Stimulated activated naive B cell treated with anti-CD40 and anti-IgM and Interleukin-4, amounts not matched to agents 10 μg/mL and 1 μg/mL and 100 μg/mL, for 72 hours (primary cell): ENCODE measurements at regions not wholly inside any gene's neighbourhood (a gene's known extent, or its start where the extent isn't known, plus 50 kb on each side); places are given as distances from the start of the nearest gene placed in this dataset.

Experiments used
- ATAC-seq, 2 donors: fragments of 150-1000 bp; cut with Tn5 transposase; replicated peaks; 2 replicates each; pipeline ENCODE4 v1.10.0; 2021; ENCODE audit warnings: moderate library complexity in 1 of 2
- DNase-seq: peaks from one replicate; pipeline ENCODE4 v3.0.0; 2021
- H3K27ac Mint-ChIP-seq: one replicate; pipeline ENCODE4 v1.8.0; 2022; ENCODE audit warnings: mild to moderate bottlenecking, mixed read lengths
- H3K27me3 Mint-ChIP-seq, 2 donors: one replicate each; pipeline ENCODE4 v1.8.0; 2022; ENCODE audit warnings: mixed read lengths in 2 of 2
- H3K36me3 Mint-ChIP-seq, 2 donors: one replicate each; pipeline ENCODE4 v1.8.0; 2022; ENCODE audit warnings: mixed read lengths in 2 of 2, mild to moderate bottlenecking in 1 of 2
- H3K4me1 Mint-ChIP-seq, 2 donors: one replicate each; pipeline ENCODE4 v1.8.0; 2022; ENCODE audit warnings: mixed read lengths in 2 of 2, mild to moderate bottlenecking in 1 of 2
- H3K4me3 Mint-ChIP-seq, 2 donors: one replicate each; pipeline ENCODE4 v1.8.0; 2022; ENCODE audit warnings: mild to moderate bottlenecking in 2 of 2, mixed read lengths in 2 of 2, moderate library complexity in 1 of 2
- H3K9me3 Mint-ChIP-seq, 2 donors: one replicate each; pipeline ENCODE4 v1.8.0; 2022; ENCODE audit warnings: mixed read lengths in 2 of 2, mild to moderate bottlenecking in 1 of 2

- no peak overlapping the region for H3K4me3 Mint-ChIP-seq
- H3K27me3 Mint-ChIP-seq = no peaks in the 10 kb centered on the region
- DNase-seq (no peak), ATAC-seq (no peak)
- no peaks in the 10 kb centered on the region for H3K36me3 Mint-ChIP-seq
- no peaks in the 10 kb centered on the region for H3K4me1 Mint-ChIP-seq
- H3K27ac Mint-ChIP-seq = no peak overlapping the region
- peaks cover 3 to 5% of the 10 kb centered on the region in 2 donors for H3K9me3 Mint-ChIP-seq
Observed at GRCh38 chr4:137069473-137069872, 462.8 kb downstream of the PCDH18 start.

GRCh38 chr4:137067735-137068134 is 464.6 kb downstream of the PCDH18 start:
- no peaks in the 10 kb centered on the region for H3K36me3 Mint-ChIP-seq
- DNase-seq = no peak
- H3K9me3 Mint-ChIP-seq = peaks cover 3 to 6% of the 10 kb centered on the region in 2 donors
- H3K27me3 Mint-ChIP-seq = no peaks in the 10 kb centered on the region
- no peaks in the 10 kb centered on the region for H3K4me1 Mint-ChIP-seq
- no peak overlapping the region for H3K4me3 Mint-ChIP-seq
- no peak for ATAC-seq
- no peak overlapping the region for H3K27ac Mint-ChIP-seq

DNA sequence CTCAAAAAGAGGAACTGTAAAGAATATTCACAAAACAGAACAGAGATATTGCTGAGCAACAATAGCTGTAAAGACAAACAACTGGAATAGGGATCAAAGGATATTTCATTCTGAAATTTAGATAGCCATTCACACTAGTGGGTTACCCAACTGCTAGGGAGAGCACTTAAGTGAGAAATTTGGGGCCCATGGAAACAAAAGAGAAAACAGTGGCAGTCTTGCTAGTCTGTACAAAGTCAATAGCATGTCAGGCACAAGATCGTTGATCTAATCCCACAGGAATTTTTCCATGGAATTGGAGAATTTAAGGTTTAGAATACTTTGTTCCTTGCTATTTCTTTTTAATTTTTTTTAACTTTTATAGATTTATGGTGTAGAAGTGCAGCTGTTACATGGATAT is 467.0 kb downstream of the PCDH18 start:
- ATAC-seq (no peak), DNase-seq (no peak)
- Mint-ChIP-seq H3K9me3 (peaks cover 0 to 8% of the 10 kb centered on the region in 2 donors), H3K36me3 (no peaks in the 10 kb centered on the region), H3K4me3 (no peak overlapping the region), H3K4me1 (no peaks in the 10 kb centered on the region), H3K27ac (no peak overlapping the region), H3K27me3 (no peaks in the 10 kb centered on the region)

- Mint-ChIP-seq H3K36me3 (no peaks in the 10 kb centered on the region), H3K4me3 (no peak overlapping the region), H3K9me3 (peaks cover 0 to 8% of the 10 kb centered on the region in 2 donors), H3K27me3 (no peaks in the 10 kb centered on the region), H3K27ac (no peak overlapping the region), H3K4me1 (no peaks in the 10 kb centered on the region)
- ATAC-seq = no peak
- no peak for DNase-seq
Observed at GRCh38 chr4:137063961-137064360, 468.3 kb downstream of the PCDH18 start.

- no peaks in the 10 kb centered on the region for H3K4me1 Mint-ChIP-seq
Observed at GRCh38 chr4:137043184-137043583, 489.1 kb downstream of the PCDH18 start.

GRCh38 chr4:137039370-137039769 is 492.9 kb downstream of the PCDH18 start:
- no peak overlapping the region for H3K4me3 Mint-ChIP-seq
- H3K9me3 Mint-ChIP-seq = no peaks in the 10 kb centered on the region
- H3K27ac Mint-ChIP-seq = no peak overlapping the region
- DNase-seq = no peak
- H3K36me3 Mint-ChIP-seq = no peaks in the 10 kb centered on the region
- H3K27me3 Mint-ChIP-seq = no peaks in the 10 kb centered on the region
- ATAC-seq = no peak
- no peaks in the 10 kb centered on the region for H3K4me1 Mint-ChIP-seq

More at GRCh38 chr4:137043184-137043583, 489.1 kb downstream of the PCDH18 start:
- no peak for ATAC-seq
- Mint-ChIP-seq H3K9me3 (peaks cover 0 to 1% of the 10 kb centered on the region in 2 donors), H3K27ac (no peak overlapping the region), H3K4me3 (no peak overlapping the region), H3K27me3 (no peaks in the 10 kb centered on the region), H3K36me3 (no peaks in the 10 kb centered on the region)
- no peak for DNase-seq

GRCh38 chr4:137032222-137032621 is 500.1 kb downstream of the PCDH18 start:
- Mint-ChIP-seq H3K9me3 (peaks cover 0 to 3% of the 10 kb centered on the region in 2 donors), H3K27me3 (no peaks in the 10 kb centered on the region), H3K4me3 (no peak overlapping the region), H3K36me3 (no peaks in the 10 kb centered on the region), H3K4me1 (no peaks in the 10 kb centered on the region), H3K27ac (no peak overlapping the region)
- ATAC-seq (peak in 1 of 2 donors; percentile 53), DNase-seq (no peak)

DNA sequence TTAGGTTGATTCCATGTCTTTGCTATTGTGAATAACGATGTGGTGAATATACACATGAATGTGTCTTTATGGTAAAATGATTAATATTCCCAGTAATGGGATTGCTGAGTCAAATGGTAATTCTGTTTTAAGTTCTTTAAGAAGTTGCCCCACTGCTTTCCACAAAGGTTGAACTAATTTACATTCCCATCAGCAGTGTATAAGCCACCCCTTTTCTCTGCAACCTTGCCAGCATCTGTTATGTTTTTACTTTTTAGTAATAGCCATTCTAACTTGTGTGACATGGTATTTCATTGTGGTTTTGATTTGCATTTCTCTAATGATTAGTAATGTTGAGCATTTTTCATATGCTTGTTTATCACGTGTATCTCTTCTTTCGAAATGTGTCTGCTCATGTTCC is 503.3 kb downstream of the PCDH18 start:
- H3K4me1 Mint-ChIP-seq = no peaks in the 10 kb centered on the region
- peaks cover 0 to 3% of the 10 kb centered on the region in 2 donors for H3K9me3 Mint-ChIP-seq
- H3K27me3 Mint-ChIP-seq = no peaks in the 10 kb centered on the region
- no peak overlapping the region for H3K27ac Mint-ChIP-seq
- H3K4me3 Mint-ChIP-seq = no peak overlapping the region
- no peak for DNase-seq
- ATAC-seq = no peak
- no peaks in the 10 kb centered on the region for H3K36me3 Mint-ChIP-seq

- Mint-ChIP-seq H3K9me3 (no peaks in the 10 kb centered on the region), H3K27ac (no peak overlapping the region), H3K27me3 (no peaks in the 10 kb centered on the region), H3K4me1 (no peaks in the 10 kb centered on the region), H3K4me3 (no peak overlapping the region), H3K36me3 (no peaks in the 10 kb centered on the region)
- no peak for ATAC-seq
- no peak for DNase-seq
Observed at GRCh38 chr4:137025484-137026059, 506.7 kb downstream of the PCDH18 start.

DNA sequence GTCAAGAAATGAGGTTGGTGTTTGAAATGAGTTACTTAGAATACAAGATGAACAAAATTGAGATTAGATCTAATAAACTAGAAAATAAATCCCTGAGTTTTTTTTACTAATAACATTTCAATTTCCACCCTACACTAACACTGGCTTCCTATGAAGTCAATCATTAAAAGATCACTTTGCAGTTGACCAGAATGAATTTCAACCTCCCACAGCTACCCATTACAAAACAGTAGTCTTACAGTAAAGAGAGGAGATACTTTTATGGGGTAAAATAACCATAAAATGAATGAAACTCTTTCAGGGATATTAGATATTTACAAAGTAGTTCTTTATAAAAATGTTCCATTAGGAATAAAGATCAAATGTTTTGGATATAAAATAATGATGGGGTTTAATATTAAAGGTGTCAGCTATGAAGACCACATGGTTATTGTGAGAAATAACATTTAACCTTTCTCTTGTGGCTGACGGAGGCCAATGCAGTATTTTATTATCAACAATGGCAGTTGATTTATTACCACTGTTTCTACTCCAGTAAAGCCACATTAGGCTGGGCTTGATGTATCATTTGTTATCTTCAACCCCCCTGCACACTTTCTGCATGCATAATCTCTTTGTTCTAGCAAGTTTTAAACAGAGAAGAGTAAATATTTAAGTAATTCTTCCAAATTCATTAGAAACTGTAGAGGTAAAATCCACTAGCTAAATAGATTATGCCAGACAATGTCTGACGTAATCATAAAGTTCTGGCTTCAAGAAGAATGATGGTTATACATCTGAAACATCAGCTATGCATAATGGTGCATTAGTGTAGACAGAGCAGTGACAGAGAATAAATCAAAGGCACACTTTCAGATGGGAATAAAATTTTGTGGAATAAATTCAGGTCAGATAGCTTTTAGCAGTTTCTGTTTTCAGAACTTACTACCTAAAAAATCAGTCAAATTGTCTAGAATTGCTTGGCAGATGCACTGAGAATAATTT is 516.6 kb downstream of the PCDH18 start:
- no peak for ATAC-seq
- no peaks in the 10 kb centered on the region for H3K4me1 Mint-ChIP-seq
- no peaks in the 10 kb centered on the region for H3K9me3 Mint-ChIP-seq
- no peaks in the 10 kb centered on the region for H3K27me3 Mint-ChIP-seq
- DNase-seq = no peak
- H3K27ac Mint-ChIP-seq = no peak overlapping the region
- no peaks in the 10 kb centered on the region for H3K36me3 Mint-ChIP-seq
- H3K4me3 Mint-ChIP-seq = no peak overlapping the region

DNA sequence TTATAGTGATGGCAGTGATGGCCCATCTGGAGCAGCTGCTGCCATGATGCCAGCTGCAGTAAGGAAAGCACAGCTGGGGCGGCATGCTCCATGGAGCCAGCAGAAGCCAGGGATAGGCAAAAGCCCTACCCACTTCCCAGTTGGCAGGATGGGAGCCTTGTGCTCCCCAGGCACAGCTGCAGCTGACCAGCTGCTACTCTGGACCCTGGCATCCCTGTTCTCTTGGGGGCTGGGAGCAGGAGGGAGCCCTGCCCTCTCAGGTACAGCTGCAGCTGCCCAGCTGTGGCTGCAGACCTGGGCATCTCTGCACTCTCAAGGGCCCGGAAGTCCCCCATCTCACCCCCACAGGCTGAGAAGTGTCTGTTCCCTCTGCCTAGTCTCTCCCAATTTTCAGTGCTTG is 531.9 kb downstream of the PCDH18 start:
- no peaks in the 10 kb centered on the region for H3K27me3 Mint-ChIP-seq
- peaks cover 3 to 5% of the 10 kb centered on the region in 2 donors for H3K9me3 Mint-ChIP-seq
- H3K4me3 Mint-ChIP-seq = no peak overlapping the region
- no peaks in the 10 kb centered on the region for H3K4me1 Mint-ChIP-seq
- H3K36me3 Mint-ChIP-seq = no peaks in the 10 kb centered on the region
- no peak for ATAC-seq
- H3K27ac Mint-ChIP-seq = no peak overlapping the region
- DNase-seq = no peak

DNA sequence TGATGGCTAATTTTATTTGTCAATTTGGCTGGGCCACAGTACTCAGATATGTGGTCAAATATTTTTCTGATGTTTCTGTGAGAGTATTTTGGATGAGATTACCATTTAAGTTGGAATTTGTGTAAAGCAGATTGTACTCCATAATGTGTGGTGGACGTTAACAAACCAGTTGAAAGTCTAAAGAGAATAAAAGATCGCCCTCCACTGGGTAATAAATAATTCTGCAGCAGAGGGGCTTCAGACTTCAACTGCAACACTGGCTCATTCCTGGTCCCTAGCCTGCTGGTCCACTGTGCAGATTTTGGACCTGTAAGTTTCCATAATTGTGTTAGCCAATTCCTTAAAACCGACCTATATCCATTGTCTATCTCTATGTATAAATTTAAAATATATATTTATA is 540.3 kb downstream of the PCDH18 start:
- Mint-ChIP-seq H3K4me3 (no peak overlapping the region), H3K4me1 (no peaks in the 10 kb centered on the region), H3K9me3 (peaks cover 3% of the 10 kb centered on the region in 2 donors), H3K36me3 (no peaks in the 10 kb centered on the region), H3K27ac (no peak overlapping the region), H3K27me3 (no peaks in the 10 kb centered on the region)
- no peak for ATAC-seq
- DNase-seq = no peak

GRCh38 chr4:136985683-136986082 is 546.6 kb downstream of the PCDH18 start:
- no peaks in the 10 kb centered on the region for H3K36me3 Mint-ChIP-seq
- H3K4me3 Mint-ChIP-seq = no peak overlapping the region
- no peak for DNase-seq
- H3K27ac Mint-ChIP-seq = no peak overlapping the region
- H3K4me1 Mint-ChIP-seq = no peaks in the 10 kb centered on the region
- ATAC-seq = no peak
- no peaks in the 10 kb centered on the region for H3K27me3 Mint-ChIP-seq
- H3K9me3 Mint-ChIP-seq = no peaks in the 10 kb centered on the region

GRCh38 chr4:136967069-136967468 is 565.2 kb downstream of the PCDH18 start:
- no peak for DNase-seq
- no peak overlapping the region for H3K27ac Mint-ChIP-seq
- no peak for ATAC-seq
- no peak overlapping the region for H3K4me3 Mint-ChIP-seq
- no peaks in the 10 kb centered on the region for H3K4me1 Mint-ChIP-seq
- H3K27me3 Mint-ChIP-seq = no peaks in the 10 kb centered on the region
- no peaks in the 10 kb centered on the region for H3K36me3 Mint-ChIP-seq
- peaks cover 0 to 2% of the 10 kb centered on the region in 2 donors for H3K9me3 Mint-ChIP-seq

- Mint-ChIP-seq H3K4me1 (no peaks in the 10 kb centered on the region), H3K27ac (no peak overlapping the region)
- ATAC-seq = no peak
Observed at GRCh38 chr4:136965478-136965877, 566.8 kb downstream of the PCDH18 start.

More at GRCh38 chr4:136965478-136965877, 566.8 kb downstream of the PCDH18 start:
- no peak for DNase-seq
- Mint-ChIP-seq H3K9me3 (no peaks in the 10 kb centered on the region), H3K4me3 (no peak overlapping the region), H3K36me3 (no peaks in the 10 kb centered on the region), H3K27me3 (no peaks in the 10 kb centered on the region)
